ENCODE measurements at regions not wholly inside any gene's neighbourhood (a gene's known extent, or its start where the extent isn't known, plus 50 kb on each side); places are given as distances from the start of the nearest gene placed in this dataset.

DNA sequence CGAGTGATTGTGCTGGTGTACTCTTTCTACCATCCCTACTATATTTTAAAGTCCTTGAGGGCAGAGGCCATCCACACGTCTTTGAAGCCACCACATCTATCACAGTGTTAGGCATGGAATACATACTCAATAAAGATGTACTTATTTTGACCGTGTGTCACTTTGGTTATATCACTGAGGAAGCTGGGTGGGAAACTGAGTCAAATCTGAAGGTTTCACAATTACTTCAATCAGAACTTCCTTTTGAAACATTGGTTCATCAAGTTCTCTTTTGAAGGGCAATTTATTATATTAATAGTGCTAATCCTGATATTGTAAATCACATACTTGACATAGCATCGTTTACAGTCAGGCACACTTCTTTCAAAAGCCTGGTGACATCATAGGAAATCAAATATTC is 53.3 kb upstream of the ATP1B1 start:
- no peak for DNase-seq (ENCODE audit: low read depth)
